ENCODE measurements at regions not wholly inside any gene's neighbourhood (a gene's known extent, or its start where the extent isn't known, plus 50 kb on each side); places are given as distances from the start of the nearest gene placed in this dataset.

- TF ChIP-seq CTCF (IDR thresholded peaks at IDR 0.05) (no peak), ZFX (IDR thresholded peaks at IDR 0.05; ENCODE audit: borderline replicate concordance) (no peak)
These were observed 1072.8 kb downstream of the GRM8 start for GRCh38 chr7:126179916-126180315.
